Epithelial cell of proximal tubule (primary cell): ENCODE measurements at regions not wholly inside any gene's neighbourhood (a gene's known extent, or its start where the extent isn't known, plus 50 kb on each side); places are given as distances from the start of the nearest gene placed in this dataset.
"Not testable (repeated sequence)": the region's sequence is repeated elsewhere in the genome, so short reads cannot be mapped to it uniquely, and the experiment has no call there.

ENCODE experiments used
- DNase-seq: peaks from one replicate; pipeline ENCODE4 v3.0.0-alpha.2; 2011; ENCODE audit warnings: low read depth
- H3K4me3 ChIP-seq: 2 replicates; pipeline ENCODE4 v1.5.1; 2011; ENCODE audit warnings: low read depth, mild to moderate bottlenecking, low read length
- TF ChIP-seq, protein P1 (sequence below): conservative IDR thresholded peaks from 2 replicates; pipeline ENCODE4 v1.5.1; 2012; ENCODE audit warnings: low read depth, mild to moderate bottlenecking, low read length

DNA sequence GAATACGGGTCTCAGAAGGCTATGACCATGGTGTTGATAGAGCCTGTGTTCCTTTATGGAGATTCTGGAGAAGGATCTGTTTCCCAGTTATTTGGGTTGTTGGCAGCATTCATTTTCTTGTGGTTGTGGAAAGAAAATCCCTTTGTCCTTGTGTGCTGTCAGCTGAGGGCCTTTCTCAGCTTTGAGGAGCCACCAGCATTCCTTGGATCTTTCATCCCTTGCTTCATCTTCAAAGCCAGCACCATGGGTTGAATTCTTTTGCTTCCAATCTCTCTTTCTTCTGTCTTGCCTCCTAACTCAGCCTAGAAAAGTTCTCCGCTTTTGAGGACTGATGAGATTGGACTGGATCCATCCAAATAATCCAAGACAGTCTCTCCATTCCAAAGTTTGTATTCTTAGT lies 103.2 kb upstream of the MMADHC start:
- no peak overlapping the region for H3K4me3 ChIP-seq
- TF ChIP-seq, protein P1, sequence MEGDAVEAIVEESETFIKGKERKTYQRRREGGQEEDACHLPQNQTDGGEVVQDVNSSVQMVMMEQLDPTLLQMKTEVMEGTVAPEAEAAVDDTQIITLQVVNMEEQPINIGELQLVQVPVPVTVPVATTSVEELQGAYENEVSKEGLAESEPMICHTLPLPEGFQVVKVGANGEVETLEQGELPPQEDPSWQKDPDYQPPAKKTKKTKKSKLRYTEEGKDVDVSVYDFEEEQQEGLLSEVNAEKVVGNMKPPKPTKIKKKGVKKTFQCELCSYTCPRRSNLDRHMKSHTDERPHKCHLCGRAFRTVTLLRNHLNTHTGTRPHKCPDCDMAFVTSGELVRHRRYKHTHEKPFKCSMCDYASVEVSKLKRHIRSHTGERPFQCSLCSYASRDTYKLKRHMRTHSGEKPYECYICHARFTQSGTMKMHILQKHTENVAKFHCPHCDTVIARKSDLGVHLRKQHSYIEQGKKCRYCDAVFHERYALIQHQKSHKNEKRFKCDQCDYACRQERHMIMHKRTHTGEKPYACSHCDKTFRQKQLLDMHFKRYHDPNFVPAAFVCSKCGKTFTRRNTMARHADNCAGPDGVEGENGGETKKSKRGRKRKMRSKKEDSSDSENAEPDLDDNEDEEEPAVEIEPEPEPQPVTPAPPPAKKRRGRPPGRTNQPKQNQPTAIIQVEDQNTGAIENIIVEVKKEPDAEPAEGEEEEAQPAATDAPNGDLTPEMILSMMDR: no peak
- DNase-seq: no peak

DNA sequence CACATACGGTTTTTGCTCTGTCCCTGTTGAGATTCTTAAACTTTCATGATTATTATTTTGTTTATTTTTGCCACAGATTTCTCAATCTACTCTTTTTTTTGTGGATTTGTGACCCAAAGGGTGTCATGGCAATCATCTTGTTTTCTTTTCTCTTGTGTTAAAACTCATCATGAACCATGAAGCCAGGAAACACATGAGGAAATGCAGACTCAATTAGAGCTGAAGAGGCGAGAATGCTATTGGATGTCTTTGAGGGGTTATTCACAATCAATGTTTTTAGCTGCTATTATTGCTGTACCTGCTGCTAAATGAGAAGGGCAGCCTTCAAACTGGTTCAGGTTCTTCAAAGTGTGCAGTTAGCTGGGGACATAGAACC lies 99.5 kb upstream of the MMADHC start:
- TF ChIP-seq, protein P1: no peak
- H3K4me3 ChIP-seq: no peak overlapping the region
- no peak for DNase-seq

GRCh38 chr2:149686136-149687051 lies 98.8 kb upstream of the MMADHC start:
- no peak overlapping the region for H3K4me3 ChIP-seq
- no peak for DNase-seq
- TF ChIP-seq, protein P1: no peak

- not testable (repeated sequence) for DNase-seq, H3K4me3 ChIP-seq
Measured at GRCh38 chr2:149685401-149685800, 97.8 kb upstream of the MMADHC start.

GRCh38 chr2:149679286-149679685 lies 91.7 kb upstream of the MMADHC start:
- H3K4me3 ChIP-seq: no peak overlapping the region
- no peak for DNase-seq
- TF ChIP-seq, protein P1: no peak

- H3K4me3 ChIP-seq: no peak overlapping the region
- no peak for DNase-seq
- TF ChIP-seq, protein P1: no peak
Measured at GRCh38 chr2:149677416-149677815, 89.8 kb upstream of the MMADHC start.

DNA sequence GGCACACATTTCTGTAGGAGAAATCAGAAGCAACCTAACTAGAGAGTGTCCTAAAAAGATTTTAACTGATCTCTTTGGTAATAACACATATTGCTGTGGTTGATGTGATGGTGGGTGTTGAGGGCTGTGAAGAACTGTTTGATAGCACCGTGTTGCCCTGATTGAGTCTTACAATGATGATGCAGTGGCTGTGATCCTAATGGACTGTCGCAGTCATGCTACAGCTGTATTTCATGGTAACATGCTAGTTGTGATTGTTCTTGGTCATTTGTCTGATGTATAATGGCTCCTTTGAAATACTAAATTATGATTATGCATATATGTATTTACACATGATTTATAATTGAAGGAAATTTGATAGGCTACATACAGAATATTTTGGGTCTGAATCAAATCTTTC lies 82.5 kb upstream of the MMADHC start:
- no peak overlapping the region for H3K4me3 ChIP-seq
- TF ChIP-seq, protein P1: no peak
- no peak for DNase-seq
